ENCODE measurements at regions not wholly inside any gene's neighbourhood (a gene's known extent, or its start where the extent isn't known, plus 50 kb on each side); places are given as distances from the start of the nearest gene placed in this dataset.
"Not testable (repeated sequence)": the region's sequence is repeated elsewhere in the genome, so short reads cannot be mapped to it uniquely, and the experiment has no call there.

- no peak for DNase-seq (ENCODE audit: low read depth)
Measured at GRCh38 chr22:48639021-48639795, 1188.5 kb downstream of the BRD1 start.

GRCh38 chr22:48637231-48637630 lies 1190.4 kb downstream of the BRD1 start:
- no peak for DNase-seq (ENCODE audit: low read depth)

- no peak for DNase-seq (ENCODE audit: low read depth)
Measured at GRCh38 chr22:48636746-48637145, 1190.9 kb downstream of the BRD1 start.

- no peak for DNase-seq (ENCODE audit: low read depth)
Measured at GRCh38 chr22:48635816-48636215, 1191.9 kb downstream of the BRD1 start.

- no peak for DNase-seq (ENCODE audit: low read depth)
Measured at GRCh38 chr22:48635031-48635430, 1192.6 kb downstream of the BRD1 start.

- no peak for DNase-seq (ENCODE audit: low read depth)
Measured at GRCh38 chr22:48633996-48634836, 1193.5 kb downstream of the BRD1 start.

- DNase-seq (ENCODE audit: low read depth): no peak
Measured at GRCh38 chr22:48632646-48633246, 1194.9 kb downstream of the BRD1 start.

- DNase-seq (ENCODE audit: low read depth): no peak
Measured at GRCh38 chr22:48631288-48631863, 1196.3 kb downstream of the BRD1 start.

- DNase-seq (ENCODE audit: low read depth): no peak
Measured at GRCh38 chr22:48630848-48631247, 1196.8 kb downstream of the BRD1 start.

GRCh38 chr22:48630433-48630754 lies 1197.3 kb downstream of the BRD1 start:
- DNase-seq (ENCODE audit: low read depth): no peak

GRCh38 chr22:48629631-48630432 lies 1197.8 kb downstream of the BRD1 start:
- DNase-seq (ENCODE audit: low read depth): no peak

- DNase-seq (ENCODE audit: low read depth): no peak
Measured at GRCh38 chr22:48628891-48629543, 1198.7 kb downstream of the BRD1 start.

GRCh38 chr22:48627966-48628365 lies 1199.7 kb downstream of the BRD1 start:
- no peak for DNase-seq (ENCODE audit: low read depth)

GRCh38 chr22:48627203-48627602 lies 1200.5 kb downstream of the BRD1 start:
- DNase-seq (ENCODE audit: low read depth): no peak

GRCh38 chr22:48624401-48624800 lies 1203.3 kb downstream of the BRD1 start:
- DNase-seq (ENCODE audit: low read depth): no peak

- no peak for DNase-seq (ENCODE audit: low read depth)
Measured at GRCh38 chr22:48622891-48623545, 1204.7 kb downstream of the BRD1 start.

GRCh38 chr22:48621085-48621484 lies 1206.6 kb downstream of the BRD1 start:
- DNase-seq (ENCODE audit: low read depth): no peak

GRCh38 chr22:48620460-48620859 lies 1207.2 kb downstream of the BRD1 start:
- DNase-seq (ENCODE audit: low read depth): not testable (repeated sequence)

- no peak for DNase-seq (ENCODE audit: low read depth)
Measured at GRCh38 chr22:48619721-48620120, 1208.0 kb downstream of the BRD1 start.

GRCh38 chr22:48618326-48618725 lies 1209.3 kb downstream of the BRD1 start:
- DNase-seq (ENCODE audit: low read depth): no peak

- DNase-seq (ENCODE audit: low read depth): no peak
Measured at GRCh38 chr22:48616656-48617055, 1211.0 kb downstream of the BRD1 start.

Measured in activated T-helper 1 cell treated with Interleukin-2 at 50 U/mL for 16 hours (primary cell).